ENCODE measurements at regions not wholly inside any gene's neighbourhood (a gene's known extent, or its start where the extent isn't known, plus 50 kb on each side); places are given as distances from the start of the nearest gene placed in this dataset.

DNA sequence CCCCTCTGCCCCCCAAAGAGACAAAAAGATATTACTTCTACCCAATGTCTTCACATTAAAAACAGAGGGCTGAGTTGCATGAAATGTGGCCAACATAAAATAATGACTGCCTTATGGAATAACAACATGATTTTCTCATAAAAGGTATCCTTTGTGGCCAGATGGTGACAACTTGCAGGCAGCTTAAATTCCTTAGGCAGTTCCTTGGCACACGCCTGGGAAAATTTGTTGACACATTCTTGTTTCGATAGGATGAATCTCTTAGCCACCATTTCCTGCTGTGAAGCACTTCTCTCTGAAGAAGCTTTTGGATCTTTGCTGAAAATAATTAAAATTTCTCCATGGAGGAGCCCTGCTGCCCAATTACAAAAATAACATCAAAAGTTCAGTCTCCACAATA is 109.0 kb upstream of the COL21A1 start:
- no peak for ATAC-seq (ENCODE audit: poor library complexity)
- intact Hi-C loops (cut with DNase I) = loop anchor here (5.0 kb wide), 1 partner anchor 236 kb away; no protein-coding TSS in a partner anchor
- DNase-seq = no peak

DNA sequence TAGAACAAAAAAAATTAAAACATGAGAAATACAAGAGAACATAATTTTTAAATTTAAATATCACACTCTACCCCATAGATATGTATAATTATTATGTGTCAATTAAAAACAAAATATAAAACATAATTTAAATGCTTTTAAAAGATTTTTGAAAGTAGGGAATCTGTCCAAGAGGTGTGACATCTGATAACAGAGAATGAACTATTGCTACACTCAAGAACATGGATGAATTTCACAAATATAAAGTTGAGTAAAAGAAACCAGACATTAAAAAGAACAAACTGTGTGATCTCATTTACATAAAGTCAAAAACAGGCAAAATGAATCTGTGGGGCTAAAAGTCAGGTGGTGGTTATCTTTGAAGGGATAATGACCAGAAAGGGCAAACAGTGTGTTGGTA is 106.5 kb upstream of the COL21A1 start:
- DNase-seq (no peak), ATAC-seq (ENCODE audit: poor library complexity) (no peak)
- intact Hi-C loops (cut with DNase I) = no loop called here

DNA sequence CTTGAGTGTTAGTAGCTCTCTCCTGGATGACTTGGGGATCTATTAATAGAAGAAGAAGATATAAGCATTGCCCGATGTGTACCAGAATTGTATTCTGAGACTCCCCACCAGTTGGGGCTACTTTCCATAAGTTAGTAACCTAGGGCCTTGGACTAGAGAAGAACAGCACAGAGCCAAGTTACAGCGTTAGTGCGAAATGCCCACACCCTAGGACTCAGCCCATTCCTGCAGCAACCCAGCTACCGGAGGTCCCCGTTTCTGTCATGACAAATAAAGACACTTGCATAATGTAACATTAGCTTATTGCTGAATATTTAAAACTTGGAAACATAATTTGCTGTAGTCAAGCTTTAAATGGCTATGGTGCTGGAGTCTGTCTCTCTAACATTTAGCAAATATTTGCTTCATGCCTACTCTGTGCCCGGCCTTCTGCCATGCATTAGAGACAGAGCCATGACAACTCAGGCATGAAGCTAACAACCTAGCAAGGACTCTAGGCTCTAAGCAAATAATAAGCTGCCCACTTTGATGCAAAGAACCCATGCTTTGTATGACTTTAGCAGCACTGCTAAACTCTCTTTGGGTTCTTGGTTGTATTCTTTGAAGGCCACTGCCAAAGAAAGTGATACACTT is 103.4 kb upstream of the COL21A1 start:
- intact Hi-C loops (cut with DNase I) = no loop called here
- no peak for ATAC-seq (ENCODE audit: poor library complexity)
- no peak for DNase-seq

DNA sequence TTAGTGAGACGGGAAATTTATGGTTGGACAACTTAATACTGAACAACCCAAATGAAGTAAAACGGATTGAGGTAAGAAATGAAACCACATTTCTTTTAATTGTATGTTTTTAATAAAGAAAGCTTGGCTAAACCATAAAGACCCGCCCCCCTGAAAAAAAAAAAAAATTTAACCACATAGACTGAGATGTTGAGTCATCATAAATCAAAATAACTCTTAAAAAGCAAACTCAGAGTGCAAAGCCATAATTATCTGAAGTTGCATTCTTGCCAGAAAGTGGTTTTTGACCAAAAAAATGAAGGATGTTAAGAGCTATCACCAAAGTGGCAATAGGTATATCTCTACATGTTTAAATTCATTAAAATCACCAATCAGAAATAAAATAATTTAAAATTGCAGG is 101.8 kb upstream of the COL21A1 start:
- intact Hi-C loops (cut with DNase I) = no loop called here
- ATAC-seq (ENCODE audit: poor library complexity) (no peak), DNase-seq (no peak)

DNA sequence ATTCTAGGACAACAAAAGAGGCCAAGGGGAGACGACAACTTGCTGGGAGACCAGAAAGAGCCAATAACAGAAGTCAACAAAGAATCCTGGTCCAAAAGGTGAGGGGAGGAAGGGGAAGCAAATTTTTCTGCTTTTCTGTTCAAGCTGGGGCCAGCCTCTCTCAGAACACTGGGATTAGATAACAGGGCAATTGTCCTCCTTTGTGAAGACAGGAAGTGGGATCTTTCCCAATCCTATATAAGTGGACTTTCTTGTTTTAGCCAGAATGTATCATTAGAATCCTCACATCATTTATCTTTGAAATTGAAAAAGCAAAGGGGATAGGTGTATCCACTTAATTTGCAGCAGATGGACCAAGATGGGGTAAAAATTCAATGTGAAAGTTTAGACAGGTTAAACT is 101.2 kb upstream of the COL21A1 start:
- DNase-seq (no peak), ATAC-seq (ENCODE audit: poor library complexity) (no peak)
- intact Hi-C loops (cut with DNase I) = no loop called here

DNA sequence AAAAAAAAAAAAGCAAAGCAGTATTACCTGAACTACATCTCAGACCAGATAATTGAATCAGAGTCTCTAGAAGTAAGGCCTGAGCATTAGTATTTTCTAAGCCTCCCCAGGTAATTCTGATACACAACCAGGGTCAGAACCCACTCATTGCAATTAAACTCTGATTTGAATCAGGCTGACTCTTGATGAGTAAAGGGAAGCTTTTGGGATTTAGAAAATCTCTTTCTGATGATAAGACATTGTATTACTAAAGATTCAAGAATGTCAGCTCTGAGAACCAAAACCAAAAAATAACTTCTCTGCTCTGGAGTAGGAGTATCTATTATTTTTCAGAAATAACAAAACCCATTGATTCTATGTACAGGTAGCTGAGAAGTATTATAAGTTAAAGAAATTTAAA is 100.1 kb upstream of the COL21A1 start:
- intact Hi-C loops (cut with DNase I) = no loop called here
- DNase-seq (no peak), ATAC-seq (ENCODE audit: poor library complexity) (no peak)

DNA sequence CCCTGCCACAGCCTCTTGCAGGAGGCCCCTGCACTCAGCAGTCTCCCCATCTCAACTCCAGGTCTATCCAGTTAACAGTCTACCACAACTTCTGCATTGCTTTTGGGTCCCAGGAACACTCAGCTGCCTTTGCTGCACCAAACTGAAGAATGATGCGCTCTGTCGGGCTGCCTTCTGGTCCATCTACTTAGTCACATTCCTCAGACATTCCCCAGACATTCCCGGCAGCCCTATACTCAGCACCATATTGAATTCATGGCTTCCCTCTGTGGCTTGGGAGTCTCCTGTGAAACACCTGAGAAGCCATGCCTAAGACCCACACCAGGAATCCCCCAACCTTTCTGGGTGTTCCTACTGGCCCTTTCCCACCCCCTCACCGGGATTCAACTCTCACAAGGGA is 99.6 kb upstream of the COL21A1 start:
- DNase-seq = no peak
- no peak for ATAC-seq (ENCODE audit: poor library complexity)
- intact Hi-C loops (cut with DNase I) = no loop called here

DNA sequence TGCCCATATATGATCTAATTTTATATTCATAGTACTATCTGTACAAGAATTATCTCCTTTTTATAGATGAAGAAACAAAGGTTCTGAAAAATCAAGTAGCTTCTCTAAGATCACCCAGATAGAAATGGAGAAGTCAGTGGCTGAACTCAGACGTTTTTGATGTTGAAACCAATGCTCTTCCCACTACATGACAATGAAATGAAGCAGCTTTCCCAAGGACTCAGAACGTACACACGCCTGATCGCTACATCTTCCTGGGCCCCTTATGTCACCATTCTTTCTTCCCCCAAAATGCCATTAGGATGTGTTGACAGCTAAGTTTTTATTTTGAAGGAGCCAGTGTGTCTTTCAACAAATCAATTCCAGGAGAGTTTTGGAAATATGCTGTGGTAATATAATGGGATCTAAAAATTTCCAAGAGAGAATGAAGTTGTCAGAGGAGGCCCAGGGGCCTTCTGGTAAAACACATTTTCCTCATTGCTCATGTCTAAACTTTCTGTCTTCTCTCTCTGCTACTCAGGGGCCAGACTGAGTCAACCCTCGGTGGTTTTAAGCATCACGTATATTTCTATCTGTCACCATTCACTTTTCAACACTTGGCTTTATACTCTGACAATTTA is 98.1 kb upstream of the COL21A1 start:
- intact Hi-C loops (cut with DNase I) = no loop called here
- ATAC-seq (ENCODE audit: poor library complexity) (no peak), DNase-seq (no peak)

DNA sequence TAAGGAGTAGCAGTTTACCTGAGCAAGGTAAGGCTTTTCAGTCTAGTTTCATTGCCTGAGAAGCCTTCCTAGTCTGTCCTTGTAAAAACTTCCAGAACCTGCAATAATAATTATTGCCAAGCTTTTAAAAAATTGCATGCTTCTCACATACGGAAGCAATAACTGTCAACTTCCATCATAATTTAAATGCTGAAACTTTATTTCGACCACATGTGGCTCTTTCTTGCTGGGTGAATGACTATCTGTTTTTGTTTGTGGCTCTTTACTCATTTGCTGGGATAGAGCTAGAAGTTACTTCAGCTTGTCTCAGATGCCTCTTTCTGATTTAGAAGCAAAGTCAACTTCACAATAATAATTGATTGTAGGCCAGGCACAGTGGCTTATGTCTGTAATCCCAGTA is 95.9 kb upstream of the COL21A1 start:
- intact Hi-C loops (cut with DNase I) = no loop called here
- DNase-seq (no peak), ATAC-seq (ENCODE audit: poor library complexity) (no peak)

DNA sequence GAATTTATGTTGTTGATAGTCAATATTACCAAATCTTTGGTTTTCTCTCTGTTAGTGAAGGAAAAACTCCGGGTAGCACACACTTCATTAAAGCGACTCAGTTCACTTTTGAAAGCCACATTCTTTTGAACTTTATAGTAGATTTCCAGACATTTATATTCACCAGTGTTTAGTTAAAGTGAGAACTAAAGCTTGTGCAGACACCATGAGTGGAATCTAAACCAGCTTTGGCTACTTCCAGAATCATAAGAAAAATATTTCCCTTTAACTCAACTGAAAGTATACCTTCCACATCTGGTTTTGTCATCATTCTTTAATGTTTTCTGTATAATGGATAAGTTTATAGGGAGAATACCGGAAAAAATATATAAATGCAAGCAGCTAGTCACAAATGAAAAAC is 92.1 kb upstream of the COL21A1 start:
- ATAC-seq (ENCODE audit: poor library complexity) = no peak
- intact Hi-C loops (cut with DNase I) = no loop called here
- DNase-seq = no peak

DNA sequence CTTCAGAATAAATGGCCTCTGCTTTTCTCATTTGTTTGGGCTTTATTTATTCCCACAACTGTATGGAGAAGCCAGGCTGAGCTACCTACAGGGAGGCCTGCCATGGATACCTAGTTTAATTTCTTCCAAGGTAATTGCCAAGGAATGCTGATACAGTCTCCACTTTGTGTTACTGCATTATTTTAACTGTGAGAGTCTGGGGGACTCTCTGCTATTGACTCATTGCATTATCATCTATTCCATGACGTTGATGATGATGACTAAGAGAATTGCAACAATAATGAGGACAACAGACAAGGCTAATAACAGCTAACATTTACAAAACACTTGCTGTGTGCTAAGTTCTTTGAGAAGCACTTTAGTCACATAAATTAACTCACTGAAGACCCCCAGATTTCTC is 88.3 kb upstream of the COL21A1 start:
- ATAC-seq (ENCODE audit: poor library complexity) (no peak), DNase-seq (no peak)
- intact Hi-C loops (cut with DNase I) = no loop called here

DNA sequence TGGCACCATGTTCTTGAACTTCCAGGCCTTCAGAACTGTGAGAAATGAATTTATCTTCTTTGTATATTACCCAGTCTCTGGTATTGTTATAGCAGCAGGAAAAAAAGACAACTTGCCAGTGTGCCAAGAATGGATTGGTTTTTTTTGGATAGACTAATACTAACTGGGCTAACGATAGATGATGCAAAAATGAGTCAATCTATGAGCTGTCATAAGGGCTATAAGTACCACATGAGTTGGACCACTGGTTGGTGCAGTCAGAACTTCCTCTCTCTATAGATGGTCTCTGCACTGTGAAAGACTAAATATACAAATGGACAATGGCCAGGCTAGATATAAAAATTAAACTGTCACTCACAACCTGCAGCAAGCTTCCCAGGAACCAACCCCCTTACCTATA is 87.6 kb upstream of the COL21A1 start:
- ATAC-seq (ENCODE audit: poor library complexity) (no peak), DNase-seq (no peak)
- intact Hi-C loops (cut with DNase I) = no loop called here

DNA sequence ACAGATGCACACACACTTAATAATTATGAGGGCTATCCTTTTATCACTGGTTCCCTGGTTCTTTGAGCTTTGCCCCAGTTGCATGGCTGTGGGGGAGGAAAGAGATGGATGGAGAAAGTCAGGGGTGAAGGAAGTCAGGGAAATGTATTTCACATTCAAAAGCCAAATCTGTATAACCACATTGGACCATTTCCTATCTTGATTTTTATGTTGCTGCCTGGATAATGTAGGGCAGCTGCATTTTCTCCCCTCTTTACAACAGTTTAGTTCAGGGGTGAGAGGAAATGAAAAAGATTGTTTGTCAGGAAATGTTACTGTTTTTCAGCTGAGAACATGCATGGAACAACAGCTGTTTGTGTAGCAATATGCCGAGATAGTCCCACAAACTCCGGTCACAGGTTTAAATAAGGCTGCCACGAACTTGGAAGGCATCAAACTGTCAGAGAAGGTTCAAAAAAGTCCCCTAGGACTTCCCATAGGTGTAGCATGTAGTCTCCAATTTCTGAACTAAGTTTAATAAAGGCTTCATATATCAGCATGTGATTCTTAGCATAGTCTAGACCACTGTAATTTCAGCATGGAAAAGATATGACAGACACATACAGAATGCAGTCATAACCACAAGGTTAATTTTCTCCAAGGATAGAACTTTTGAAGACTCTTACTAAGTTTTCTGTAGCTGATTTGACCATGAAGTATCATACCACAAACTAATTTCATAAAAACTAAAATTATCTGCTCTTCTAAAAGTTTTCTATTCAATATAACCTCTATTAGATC is 82.1 kb upstream of the COL21A1 start:
- ATAC-seq (ENCODE audit: poor library complexity) (no peak), DNase-seq (no peak)
- intact Hi-C loops (cut with DNase I) = no loop called here

DNA sequence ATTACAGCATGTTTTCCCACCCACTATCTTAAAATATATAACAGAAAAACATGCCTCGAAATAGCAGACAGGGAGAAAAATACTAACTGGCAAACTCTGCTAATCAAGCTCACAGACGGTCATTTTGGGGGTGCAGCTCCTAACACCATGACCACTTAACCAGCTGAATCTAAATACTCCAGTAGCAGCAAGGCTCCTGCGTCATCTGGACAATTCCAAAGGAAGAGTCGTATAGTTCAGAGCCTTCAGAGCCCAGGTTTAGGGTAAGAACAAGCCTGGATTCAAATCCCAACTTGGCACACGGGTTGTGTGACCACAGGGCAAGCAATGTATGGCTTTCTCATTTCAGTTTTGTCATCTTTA is 81.3 kb upstream of the COL21A1 start:
- no peak for DNase-seq
- ATAC-seq (ENCODE audit: poor library complexity) = no peak
- intact Hi-C loops (cut with DNase I) = no loop called here

DNA sequence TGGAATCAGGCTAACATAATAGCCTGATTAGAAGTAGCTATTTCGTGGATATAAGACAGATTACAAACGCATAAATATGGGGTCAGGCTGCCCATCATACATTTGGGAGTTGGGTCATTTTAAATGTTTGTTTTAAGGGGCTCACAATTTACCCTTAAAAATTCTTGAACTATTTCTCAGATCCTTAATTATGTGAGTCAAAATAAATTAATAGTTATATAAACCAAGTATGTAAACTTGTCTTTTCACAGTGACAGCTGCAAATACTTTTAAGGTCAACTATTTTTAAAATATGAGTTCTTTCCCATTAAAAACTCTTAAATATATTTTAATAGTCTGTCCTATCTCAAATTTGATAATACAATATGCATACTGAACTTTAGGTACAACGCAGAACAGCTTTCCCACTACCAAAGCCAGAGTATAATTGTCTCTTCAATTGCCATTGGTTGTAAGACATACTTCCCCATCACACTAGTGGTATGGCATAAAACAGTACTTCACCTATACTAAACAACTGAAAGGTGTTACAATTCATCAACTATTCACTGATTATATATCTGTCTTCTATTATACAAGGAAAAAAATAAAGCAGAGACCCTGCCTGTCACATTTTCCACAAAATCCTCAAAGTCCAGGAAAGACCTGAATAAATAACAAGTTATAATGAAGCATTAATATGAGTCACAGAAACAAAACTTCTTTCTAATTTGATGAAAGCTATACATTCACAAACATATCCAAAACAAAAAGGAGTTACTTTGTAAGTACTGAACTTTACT is 80.8 kb upstream of the COL21A1 start:
- DNase-seq (no peak), ATAC-seq (ENCODE audit: poor library complexity) (no peak)
- intact Hi-C loops (cut with DNase I) = no loop called here

DNA sequence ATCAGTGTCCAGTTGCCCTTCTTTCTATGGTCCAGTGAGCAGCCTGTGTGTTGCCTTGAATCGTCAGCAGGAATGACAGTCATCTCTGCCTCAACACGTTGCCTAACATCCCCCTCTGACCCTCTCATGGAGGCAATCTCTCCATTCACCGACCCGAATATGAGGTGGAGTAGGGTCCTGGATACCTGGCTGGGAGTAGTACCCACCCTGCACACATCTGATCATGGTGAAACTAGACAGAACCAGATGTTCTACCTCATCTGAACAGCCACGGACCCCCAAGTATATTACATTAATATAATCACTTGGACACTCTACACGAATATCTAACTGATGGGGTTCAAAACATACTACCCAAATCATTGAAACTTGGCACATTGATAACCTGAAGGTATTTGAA is 77.0 kb upstream of the COL21A1 start:
- ATAC-seq (ENCODE audit: poor library complexity) = no peak
- intact Hi-C loops (cut with DNase I) = no loop called here
- DNase-seq = no peak

DNA sequence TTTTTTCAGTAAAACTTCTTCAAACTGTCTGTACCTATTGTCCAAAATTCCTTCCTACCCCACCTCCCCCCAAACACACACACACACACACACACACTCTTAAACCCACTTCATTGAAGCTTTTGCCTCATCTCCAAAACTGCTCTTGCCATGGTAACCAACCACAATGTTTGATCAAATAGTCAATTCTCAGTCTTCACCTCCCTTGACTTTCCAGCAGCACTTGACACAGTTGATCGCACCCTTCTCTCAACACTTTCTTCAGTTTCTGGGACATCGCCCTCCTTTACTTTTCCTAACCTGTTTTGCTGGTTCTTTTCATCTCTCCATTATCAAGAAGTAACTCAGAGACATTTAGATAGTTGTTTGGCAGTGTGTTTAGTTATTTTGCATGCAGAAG is 71.5 kb upstream of the COL21A1 start:
- ATAC-seq (ENCODE audit: poor library complexity) = no peak
- intact Hi-C loops (cut with DNase I) = no loop called here
- no peak for DNase-seq

DNA sequence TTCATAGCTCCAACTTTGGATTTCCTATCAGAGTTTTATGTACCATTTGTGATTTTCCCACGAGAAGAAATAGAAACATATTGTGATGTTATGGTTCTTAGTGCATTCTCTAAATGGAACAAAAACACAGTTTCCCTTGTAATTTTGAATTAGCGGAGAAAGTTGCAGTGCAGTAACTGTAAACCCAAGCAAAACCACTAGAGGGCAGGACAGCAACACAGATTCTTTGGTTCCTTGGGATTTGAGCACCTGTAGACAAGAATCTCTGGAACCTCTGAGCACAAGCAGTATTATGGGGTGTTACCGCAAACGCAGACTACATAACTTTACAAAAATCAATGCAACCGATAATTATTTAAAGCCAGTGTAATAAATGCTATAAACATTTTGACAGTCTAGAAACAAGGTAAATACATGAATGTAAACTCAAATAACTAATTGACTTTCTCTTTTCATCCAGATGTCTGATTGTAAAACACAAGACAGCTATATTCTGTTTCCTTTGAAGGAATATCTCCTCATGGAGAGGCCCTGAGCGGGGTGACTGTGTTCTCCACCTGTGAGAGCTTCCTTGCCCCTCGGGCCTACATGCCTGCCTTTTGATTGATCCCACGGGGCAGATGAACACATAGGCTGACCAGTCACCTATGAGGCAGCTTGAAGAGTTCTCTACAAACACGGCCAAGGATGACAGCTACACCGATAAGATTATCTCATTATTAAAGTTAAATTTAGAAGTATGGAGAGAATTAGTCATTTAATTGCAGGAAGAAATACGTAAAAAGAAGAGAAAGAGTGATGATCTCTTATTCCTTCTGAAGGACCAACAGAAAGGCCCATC is 67.5 kb upstream of the COL21A1 start:
- DNase-seq = no peak
- no peak for ATAC-seq (ENCODE audit: poor library complexity)
- intact Hi-C loops (cut with DNase I) = no loop called here
